HepG2 (cell line): ENCODE measurements at regions not wholly inside any gene's neighbourhood (a gene's known extent, or its start where the extent isn't known, plus 50 kb on each side); places are given as distances from the start of the nearest gene placed in this dataset.

Experiments
- ATAC-seq: fragments of 200-7000 bp; cut with Tn5 transposase; 3 replicates; pipeline ENCODE4 v1.9.1; 2020; ENCODE audit warnings: mild to moderate bottlenecking, moderate library complexity
- BruUV-seq: library from RNA; stranded (reverse); fragments of 400-500 nt; replicated peaks from 2 replicates; lab custom pipeline; 2021; lab: Mats Ljungman, UMichigan
- CTCF ChIA-PET: fragments of 300-600 bp; formaldehyde crosslinking; extraction: SDS; loops from one replicate; lab custom pipeline; 2021; ENCODE audit warnings: low total read pairs, inconsistent platforms, low intra/inter-chr PET ratio; lab: Yijun Ruan, JAX
- POLR2A ChIA-PET: fragments of 350-600 bp; sonication (Branson Sonifier 250); formaldehyde crosslinking; loops from one replicate; lab custom pipeline; 2020; ENCODE audit warnings: antibody characterized with exemption, inconsistent platforms; lab: Yijun Ruan, JAX
- DNase-seq: peaks from one replicate; pipeline ENCODE4 v3.0.0-alpha.2; 2015; ENCODE audit warnings: low spot score
- FAIRE-seq: peaks from 3 replicates; lab custom pipeline; 2011; peaks lifted over from hg19 to GRCh38; lab: Jason Lieb, UNC
- H2AFZ ChIP-seq: one replicate; pipeline ENCODE4 v1.6.1; 2011; ENCODE audit warnings: low read length, inconsistent platforms
- H3K27ac ChIP-seq: fragments of 300-600 bp; 3 replicates; pipeline ENCODE4 v1.8.0; 2011; ENCODE audit warnings: mixed run types, mild to moderate bottlenecking, mixed read lengths, low read length, inconsistent platforms; ENCODE audit not compliant: insufficient read depth; ENCODE audit errors: extremely low read length
- H3K27me3 ChIP-seq, 2 experiments: fragments of 200-600 bp in 1 of 2; 2 replicates in 1 of 2; 3 replicates in 1 of 2; pipeline versions ENCODE4 v1.6.0 to v1.8.0; 2011; ENCODE audit warnings: low read length in 2 of 2, mild to moderate bottlenecking in 2 of 2, moderate library complexity in 2 of 2, inconsistent platforms in 1 of 2; ENCODE audit not compliant: insufficient read depth in 2 of 2, control insufficient read depth in 1 of 2
- H3K36me3 ChIP-seq, 2 experiments: fragments of 200-600 bp in 1 of 2; replicated peaks in 1 of 2; 2 replicates in 1 of 2; 3 replicates in 1 of 2; pipeline versions ENCODE4 v1.5.1 to v1.8.0; 2011; ENCODE audit warnings: low read length in 2 of 2, inconsistent platforms in 1 of 2; ENCODE audit not compliant: insufficient read depth in 2 of 2, control insufficient read depth in 1 of 2
- H3K4me1 ChIP-seq: 2 replicates; pipeline ENCODE4 v1.5.1; 2012; ENCODE audit warnings: low read length, inconsistent platforms; ENCODE audit not compliant: insufficient read depth
- H3K4me2 ChIP-seq: 2 replicates; pipeline ENCODE4 v1.6.0; 2011; ENCODE audit warnings: low read depth, low read length, inconsistent platforms
- H3K4me3 ChIP-seq, 3 experiments: fragments of 200-600 bp in 1 of 3; sonication (generic), shearing (Covaris generic) in 1 of 3; replicated peaks in 1 of 3; 2 replicates each; pipeline ENCODE4 v1.5.1; 2011 to 2016; ENCODE audit warnings: low read length in 3 of 3, inconsistent platforms in 2 of 3, low read depth in 2 of 3, mild to moderate bottlenecking in 2 of 3, control low read depth in 1 of 3, mixed read lengths in 1 of 3; ENCODE audit not compliant: insufficient read depth in 1 of 3
- H3K79me2 ChIP-seq: one replicate; pipeline ENCODE4 v1.6.1; 2011; ENCODE audit warnings: low read length, inconsistent platforms; ENCODE audit not compliant: insufficient read depth
- H3K9ac ChIP-seq: 2 replicates; pipeline ENCODE4 v1.6.0; 2011; ENCODE audit warnings: mild to moderate bottlenecking, low read depth, low read length, inconsistent platforms; ENCODE audit not compliant: insufficient read depth
- H3K9me3 ChIP-seq: 2 replicates; pipeline ENCODE4 v1.5.1; 2012; ENCODE audit warnings: mild to moderate bottlenecking, low read length
- H4K20me1 ChIP-seq: 2 replicates; pipeline ENCODE4 v1.6.0; 2011; ENCODE audit warnings: inconsistent platforms, mild to moderate bottlenecking, low read length, moderate library complexity; ENCODE audit not compliant: insufficient read depth
- BHLHE40 ChIP-seq: IDR thresholded peaks from 2 replicates; pipeline ENCODE4 v1.6.1; 2011; ENCODE audit warnings: low read length, improper control_type of control experiment
- CCAR2 ChIP-seq: fragments of 200-400 bp; formaldehyde crosslinking; optimal IDR thresholded peaks from 2 replicates; pipeline ENCODE3; 2018; ENCODE audit warnings: low read depth, mild to moderate bottlenecking, low read length, moderate library complexity
- DZIP1 ChIP-seq: sonication (generic); formaldehyde crosslinking; IDR thresholded peaks from 2 replicates; pipeline ENCODE4 v1.5.0; 2020; ENCODE audit warnings: mild to moderate bottlenecking, missing genetic modification reagents
- ERF ChIP-seq: IDR thresholded peaks from 2 replicates; pipeline ENCODE4 v1.6.1; 2018; ENCODE audit warnings: missing biosample characterization, missing genetic modification reagents
- FOSL2 ChIP-seq: sonication (generic); formaldehyde crosslinking; IDR thresholded peaks from 2 replicates; pipeline ENCODE4 v1.4.0; 2020; ENCODE audit warnings: missing genetic modification reagents
- GLI4 ChIP-seq: sonication (generic); formaldehyde crosslinking; IDR thresholded peaks from 2 replicates; pipeline ENCODE4 v1.5.1; 2020; ENCODE audit warnings: missing genetic modification reagents, mild to moderate bottlenecking, moderate library complexity, borderline replicate concordance
- HOXA3 ChIP-seq: sonication (generic); formaldehyde crosslinking; IDR thresholded peaks from 2 replicates; pipeline ENCODE4 v1.5.0; 2020; ENCODE audit warnings: missing genetic modification reagents
- NONO ChIP-seq, 2 experiments: fragments of 450-650 bp in 1 of 2; sonication (generic) in 1 of 2; formaldehyde crosslinking in 1 of 2; IDR thresholded peaks in 1 of 2; conservative IDR thresholded peaks in 1 of 2; 2 replicates each; pipeline versions ENCODE4 v1.6.1 to v1.8.0; 2017 to 2022; ENCODE audit warnings: mild to moderate bottlenecking in 1 of 2, missing genetic modification reagents in 1 of 2, moderate library complexity in 1 of 2
- PLRG1 ChIP-seq: fragments of 450-650 bp; conservative IDR thresholded peaks from 2 replicates; pipeline ENCODE4 v1.6.1; 2016
- RFX1 ChIP-seq: fragments of 450-650 bp; IDR thresholded peaks from 2 replicates; pipeline ENCODE4 v1.6.1; 2017
- SCMH1 ChIP-seq: sonication (generic); formaldehyde crosslinking; IDR thresholded peaks from 2 replicates; pipeline ENCODE4 v1.9.0; 2021; ENCODE audit warnings: missing genetic modification reagents, mild to moderate bottlenecking, borderline replicate concordance
- ZBTB25 ChIP-seq: IDR thresholded peaks from 2 replicates; pipeline ENCODE4 v1.6.1; 2018; ENCODE audit warnings: missing genetic modification reagents
- ZNF556 ChIP-seq: sonication (generic); formaldehyde crosslinking; IDR thresholded peaks from 2 replicates; pipeline ENCODE4 v1.4.0; 2020; ENCODE audit warnings: mild to moderate bottlenecking, missing genetic modification reagents, borderline replicate concordance
- ZNF841 ChIP-seq: sonication (generic); formaldehyde crosslinking; IDR thresholded peaks from 2 replicates; pipeline ENCODE4 v1.8.1; 2023; ENCODE audit warnings: missing genetic modification reagents, borderline replicate concordance
- ZUFSP ChIP-seq: sonication (generic); formaldehyde crosslinking; IDR thresholded peaks from 2 replicates; pipeline ENCODE4 v1.9.0; 2021; ENCODE audit warnings: missing genetic modification reagents, mild to moderate bottlenecking, borderline replicate concordance
- WGBS: methylation state at CpG from one replicate; pipeline ENCODE4 v1.1.6; 2017; ENCODE audit warnings: low lambda C conversion rate; 5-methylcytosine and 5-hydroxymethylcytosine counted together
- in situ Hi-C: cut with HindIII; loops from 2 replicates; pipeline ENCODE4 v1.10.0; 2017; ENCODE audit warnings: low pct_unique_long_range_greater_than_20kb; ENCODE audit not compliant: extremely low pct_ligation_motif_present
- intact Hi-C: fragments of 100-400 bp; cut with micrococcal nuclease; formaldehyde crosslinking; loops from one replicate; pipeline ENCODE4 v1.10.0; 2022; ENCODE audit not compliant: unreplicated experiment

- TF ChIP-seq RFX1 = no peak
- TF ChIP-seq NONO (IDR thresholded peaks at IDR 0.05) = peak; percentile 81; the same call in 1 of the 2 replicates
- TF ChIP-seq NONO (CRISPR knock-in tag; conservative IDR thresholded peaks at IDR 0.05) = no peak
- no peak for TF ChIP-seq ERF
- 0 out of 2 replicates have a peak, but pooled peaks have one; percentile 56 for TF ChIP-seq PLRG1
- TF ChIP-seq, all 625 proteins: peak for 2
- Histone ChIP-seq H3K4me2 (no peak overlapping the region), H3K4me3 (no peak overlapping the region), H4K20me1 (no peaks in the 10 kb centered on the region), H3K36me3 (no peaks in the 10 kb centered on the region), H3K79me2 (no peaks in the 10 kb centered on the region), H3K27me3 (no peaks in the 10 kb centered on the region), H3K27ac (no peak overlapping the region), H3K4me1 (no peaks in the 10 kb centered on the region), H3K9ac (no peak overlapping the region), H2AFZ (no peak overlapping the region), H3K9me3 (peaks cover 47% of the 10 kb centered on the region)
- CTCF ChIA-PET = no interaction called here
- no TSS peak for BruUV-seq
- DNase-seq (no peak), ATAC-seq (no peak), FAIRE-seq (no peak)
- POLR2A ChIA-PET = no interaction called here
- intact Hi-C loops (no loop called here), in situ Hi-C loops (no loop called here)
- WGBS = 32% methylated on average over 4 of the region's 4 CpGs
These were observed 487.7 kb upstream of the CDH4 start for GRCh38 chr20:60764328-60764727.

- no peak overlapping the region for H3K27ac ChIP-seq
- POLR2A ChIA-PET = no interaction called here
- H3K4me2 ChIP-seq = no peak overlapping the region
- no peak overlapping the region for H3K9ac ChIP-seq
- DNase-seq (no peak), FAIRE-seq (no peak), ATAC-seq (no peak)
- H3K4me3 ChIP-seq = no peak overlapping the region
- H3K9me3 ChIP-seq = peaks cover 48% of the 10 kb centered on the region
- no peaks in the 10 kb centered on the region for H4K20me1 ChIP-seq
- H3K27me3 ChIP-seq = no peaks in the 10 kb centered on the region
- CTCF ChIA-PET = no interaction called here
- H3K36me3 ChIP-seq = no peaks in the 10 kb centered on the region
- H3K79me2 ChIP-seq = no peaks in the 10 kb centered on the region
- 28% methylated on average over 9 of the region's 9 CpGs for WGBS
- intact Hi-C loops (no loop called here), in situ Hi-C loops (no loop called here)
- H2AFZ ChIP-seq = no peak overlapping the region
- no TSS peak for BruUV-seq
- no peaks in the 10 kb centered on the region for H3K4me1 ChIP-seq
- no peak for TF ChIP-seq ZBTB25 (CRISPR knock-in tag)
- TF ChIP-seq ZNF556 = no peak
- TF ChIP-seq GLI4 (CRISPR knock-in tag) = no peak
- no peak for TF ChIP-seq ZNF841 (CRISPR knock-in tag)
- no peak for TF ChIP-seq DZIP1
- TF ChIP-seq SCMH1 (CRISPR knock-in tag) = no peak
- no peak for TF ChIP-seq CCAR2
- TF ChIP-seq BHLHE40 = no peak
- TF ChIP-seq FOSL2 (CRISPR knock-in tag) = no peak
- no peak for TF ChIP-seq HOXA3 (CRISPR knock-in tag)
- TF ChIP-seq ZUFSP (CRISPR knock-in tag) = no peak
These were observed 487.3 kb upstream of the CDH4 start for GRCh38 chr20:60764771-60765170.
